HuH-7.5 (cell line): ENCODE measurements at regions not wholly inside any gene's neighbourhood (a gene's known extent, or its start where the extent isn't known, plus 50 kb on each side); places are given as distances from the start of the nearest gene placed in this dataset.

Source experiments
- DNase-seq: peaks from one replicate; pipeline ENCODE4 v3.0.0; 2011; ENCODE audit warnings: low spot score

- no peak for DNase-seq
Observed at GRCh38 chr10:10462151-10462941, 555.3 kb upstream of the CELF2 start.

- no peak for DNase-seq
Observed at GRCh38 chr10:10471758-10472157, 545.9 kb upstream of the CELF2 start.

GRCh38 chr10:10475812-10476211 lies 541.9 kb upstream of the CELF2 start:
- no peak for DNase-seq

DNA sequence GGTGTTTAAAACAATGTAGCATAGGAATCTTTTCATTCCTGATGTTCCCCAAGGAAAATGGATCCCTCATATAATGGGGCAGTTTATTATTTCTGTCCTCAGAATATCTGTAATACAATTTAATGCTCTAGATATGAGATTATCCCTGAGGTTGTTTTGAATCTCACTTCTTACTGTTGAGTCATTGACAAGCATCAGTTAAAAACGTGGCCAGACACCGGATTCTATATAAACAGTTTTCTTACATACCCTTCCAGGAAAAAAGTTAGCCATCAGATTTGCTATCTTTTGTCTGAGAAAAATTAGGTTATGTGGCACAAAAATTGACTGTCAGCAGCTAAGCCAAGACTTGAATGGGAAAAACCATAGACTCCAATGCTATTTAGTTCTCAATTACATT lies 539.8 kb upstream of the CELF2 start:
- DNase-seq: no peak

DNA sequence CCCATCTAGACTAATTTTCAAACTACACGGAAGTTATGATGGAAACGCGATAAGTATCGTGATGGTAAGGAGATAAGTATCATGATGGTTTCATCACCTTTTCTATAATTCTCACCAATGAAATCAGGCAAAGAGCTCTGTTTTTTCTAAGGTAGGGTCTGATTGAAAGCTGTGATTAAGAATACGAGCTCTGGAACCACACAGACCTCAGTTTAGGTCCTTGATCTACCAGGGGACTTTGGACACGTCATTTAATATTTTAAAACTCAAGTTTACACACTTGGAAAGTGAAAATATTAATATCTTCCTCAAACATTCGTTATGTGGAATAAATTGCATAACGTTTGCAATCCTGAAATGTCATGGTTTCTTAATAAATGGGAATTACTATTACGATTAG lies 538.2 kb upstream of the CELF2 start:
- DNase-seq: no peak

DNA sequence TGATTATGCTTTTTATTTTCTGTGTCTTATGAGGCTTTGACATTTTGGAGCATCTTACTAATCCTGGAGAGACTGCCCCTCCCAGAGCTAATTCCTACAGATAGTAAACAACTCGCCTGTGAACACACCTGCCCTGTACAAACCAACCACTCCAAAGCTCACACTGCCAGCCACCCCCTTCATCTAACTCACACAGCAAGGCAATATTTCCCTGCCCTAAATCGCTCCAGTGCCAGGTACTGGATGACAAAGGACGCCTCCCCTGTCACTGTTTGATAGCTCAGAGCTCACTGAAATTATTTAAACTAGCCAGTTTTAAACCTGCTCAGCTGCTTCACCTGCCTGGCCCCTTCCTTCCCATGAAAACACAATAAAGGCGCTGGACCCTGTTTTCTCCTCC lies 535.1 kb upstream of the CELF2 start:
- DNase-seq: no peak

DNA sequence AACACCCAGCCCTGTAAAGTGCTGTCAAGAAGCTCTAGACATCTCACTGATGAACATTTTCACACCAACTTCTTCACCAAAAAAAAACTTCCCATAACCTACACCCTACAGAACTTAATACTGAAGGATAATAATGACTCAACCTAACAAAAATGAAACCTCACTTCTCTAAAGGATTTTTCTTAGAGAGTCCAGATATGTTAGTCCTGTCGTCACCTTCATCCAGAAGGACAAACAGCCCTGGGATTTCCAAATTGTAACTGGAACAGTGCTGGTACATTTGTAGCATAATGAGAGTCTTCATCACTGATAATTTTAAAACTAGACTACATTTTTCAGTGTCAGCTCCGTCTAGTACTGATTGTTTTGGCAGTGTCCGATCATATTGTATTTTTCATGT lies 528.6 kb upstream of the CELF2 start:
- DNase-seq: no peak

DNA sequence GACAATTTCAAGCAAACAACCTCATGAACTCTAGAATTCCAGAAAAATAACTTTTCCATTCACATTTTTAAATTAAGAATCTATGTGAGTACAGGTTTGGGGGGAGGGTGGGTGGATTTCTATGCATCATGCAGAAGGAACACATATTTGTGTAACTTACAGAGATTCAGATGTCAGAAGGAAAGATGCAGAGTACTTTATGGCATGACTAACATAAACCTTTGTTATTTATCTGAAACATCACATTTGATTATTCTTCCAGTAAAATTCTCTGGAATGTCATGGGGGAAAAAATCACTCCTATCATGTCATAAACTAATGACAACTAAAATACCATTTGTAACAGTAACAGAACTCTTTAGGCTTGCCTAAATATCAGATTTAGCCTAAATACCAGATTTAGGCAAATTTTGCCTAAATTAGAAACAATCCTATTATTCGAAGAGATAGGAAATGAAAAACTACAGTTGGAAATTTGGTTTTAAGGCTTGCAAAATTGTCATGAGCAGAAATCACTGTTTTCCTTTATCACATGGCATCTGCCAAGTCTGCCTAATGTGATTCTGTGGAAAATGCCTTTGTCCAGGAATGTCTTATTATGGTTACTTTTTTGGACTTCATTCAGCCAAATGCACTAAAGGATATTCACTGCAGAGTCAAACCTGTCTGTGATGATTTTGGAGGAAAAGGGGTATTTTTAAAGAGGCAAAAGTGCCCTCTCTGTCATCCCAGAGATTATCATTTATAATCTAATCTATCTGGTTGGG lies 527.7 kb upstream of the CELF2 start:
- DNase-seq: no peak

DNA sequence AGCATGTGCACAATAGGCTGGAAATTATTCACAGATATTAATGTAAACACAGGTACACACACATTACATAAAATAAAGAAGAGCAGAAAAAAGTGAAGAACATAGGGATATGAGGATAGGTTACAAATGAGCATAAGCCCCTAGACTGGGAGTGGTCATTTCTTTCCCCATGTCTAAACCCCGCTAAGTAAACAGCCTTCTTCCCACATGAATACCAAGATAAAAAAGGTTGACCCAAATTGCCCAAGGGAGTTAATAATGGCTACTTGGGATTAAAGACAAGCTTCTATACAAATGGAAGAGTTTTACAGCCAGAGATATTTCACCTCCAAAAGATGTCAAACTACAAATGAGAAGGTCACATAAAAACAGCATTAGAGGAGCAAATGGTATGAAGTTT lies 527.1 kb upstream of the CELF2 start:
- DNase-seq: no peak

GRCh38 chr10:10492420-10492819 lies 525.3 kb upstream of the CELF2 start:
- no peak for DNase-seq

- DNase-seq: no peak
Observed at GRCh38 chr10:10493833-10494232, 523.8 kb upstream of the CELF2 start.

DNA sequence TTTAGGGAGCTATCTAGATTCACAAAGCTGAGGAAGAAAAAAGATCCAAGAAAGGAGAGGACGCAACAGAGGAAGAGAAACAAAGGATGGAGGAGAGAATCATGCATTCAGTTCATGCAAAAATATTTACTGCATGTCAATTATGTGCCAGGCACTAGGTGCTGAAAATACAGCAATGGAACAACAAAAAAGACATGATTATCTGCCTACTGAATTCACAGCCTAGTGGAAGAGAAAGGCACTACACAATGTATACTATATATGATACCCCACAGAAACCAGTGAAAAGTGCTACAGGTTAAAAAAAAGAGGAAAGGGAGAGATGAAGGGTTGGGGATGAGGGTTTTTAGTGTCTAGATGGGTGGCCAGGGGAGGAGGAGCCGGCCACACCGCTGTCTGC lies 520.4 kb upstream of the CELF2 start:
- DNase-seq: no peak

GRCh38 chr10:10498781-10499180 lies 518.9 kb upstream of the CELF2 start:
- no peak for DNase-seq

DNA sequence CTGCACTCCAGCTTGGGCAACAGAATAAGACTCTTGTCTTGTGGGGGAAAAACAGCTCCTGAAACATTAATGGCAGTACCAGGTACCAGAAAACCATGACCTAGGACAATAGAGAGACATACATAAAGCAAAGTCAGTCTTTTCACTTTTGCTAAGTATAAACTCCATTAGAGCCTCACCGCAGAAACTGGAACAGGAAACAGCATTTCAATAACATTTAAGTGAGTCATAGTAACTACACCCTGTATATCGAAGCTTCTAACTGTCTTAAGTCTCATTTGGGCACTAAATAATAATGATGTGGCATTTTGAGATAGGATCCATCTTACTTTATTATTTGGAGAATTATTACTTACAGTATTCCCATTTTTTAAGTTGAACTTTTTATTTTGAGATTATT lies 517.8 kb upstream of the CELF2 start:
- no peak for DNase-seq

GRCh38 chr10:10500937-10501336 lies 516.7 kb upstream of the CELF2 start:
- DNase-seq: no peak

GRCh38 chr10:10503772-10504171 lies 513.9 kb upstream of the CELF2 start:
- DNase-seq: no peak

DNA sequence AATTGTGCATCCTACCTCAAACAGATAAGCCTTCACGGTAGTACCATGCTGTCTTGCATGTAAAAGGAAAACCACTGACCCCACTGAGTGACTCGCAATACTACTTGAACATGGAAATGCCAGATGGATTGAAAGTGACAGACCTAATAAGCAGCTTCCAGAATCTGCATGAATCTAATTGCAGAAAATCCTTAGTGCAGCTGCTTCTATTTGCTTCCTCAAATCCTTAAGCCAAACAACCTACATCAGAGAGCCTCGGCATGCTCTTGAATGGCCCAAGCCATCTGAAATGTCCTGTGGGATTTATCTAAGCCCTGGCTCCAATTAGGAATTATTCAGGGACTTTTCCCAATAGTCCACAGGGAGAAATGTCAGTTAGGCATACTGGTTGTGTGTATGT lies 509.5 kb upstream of the CELF2 start:
- DNase-seq: no peak

DNA sequence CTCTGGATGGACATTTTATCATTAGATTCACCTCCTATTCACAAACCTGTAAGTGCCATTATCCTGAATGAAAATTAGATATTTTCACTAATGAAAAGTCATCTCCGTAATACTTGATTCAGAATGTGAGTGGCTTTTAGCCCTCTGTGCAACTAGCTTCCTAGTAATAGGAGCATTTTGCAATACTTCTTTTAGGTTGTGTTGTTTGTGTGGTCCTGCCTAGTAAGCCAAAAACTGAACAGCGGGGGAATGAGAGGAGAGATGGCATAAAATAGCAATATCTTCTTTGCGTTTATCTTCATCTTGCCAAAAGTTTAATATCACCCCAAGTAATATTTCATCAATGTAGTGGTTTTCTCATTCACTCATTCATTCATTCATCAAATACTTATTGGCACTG lies 507.5 kb upstream of the CELF2 start:
- DNase-seq: no peak

DNA sequence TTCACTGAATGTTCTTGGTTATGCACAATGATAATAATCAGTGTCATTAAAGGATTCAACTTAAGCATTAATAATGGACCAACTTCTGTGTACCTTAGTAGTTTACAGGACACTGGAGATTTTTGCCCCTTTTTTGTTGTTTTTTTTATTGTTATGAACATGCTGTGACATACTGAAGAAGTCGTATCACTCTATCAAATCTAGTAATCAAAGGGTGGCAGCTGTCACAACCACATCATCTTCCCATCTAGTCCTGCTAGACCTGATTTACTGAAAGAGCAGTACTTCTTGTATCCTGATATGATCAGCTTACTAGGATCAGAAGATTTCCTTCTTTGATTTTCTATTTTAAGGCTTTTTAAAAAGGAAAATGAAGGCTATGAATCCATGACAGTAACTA lies 504.6 kb upstream of the CELF2 start:
- DNase-seq: no peak

DNA sequence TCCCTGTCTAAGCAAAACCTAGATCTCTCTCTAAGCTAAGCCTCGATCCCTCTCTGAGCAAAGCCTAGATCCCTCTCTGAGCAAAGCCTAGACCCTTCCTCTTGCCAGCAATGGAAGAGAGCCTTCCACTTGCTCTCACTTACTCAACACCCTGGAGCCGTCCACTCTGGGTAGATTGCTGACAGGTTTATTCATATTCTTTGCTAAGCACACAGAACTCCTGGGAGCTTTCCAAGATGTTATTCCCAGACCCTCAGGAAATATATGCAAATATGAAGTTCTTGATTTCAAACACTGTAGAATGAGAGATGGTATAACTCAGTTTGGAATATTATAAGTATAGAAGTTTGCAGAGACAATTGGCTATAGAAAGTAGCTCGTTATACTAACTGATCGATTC lies 503.8 kb upstream of the CELF2 start:
- no peak for DNase-seq

DNA sequence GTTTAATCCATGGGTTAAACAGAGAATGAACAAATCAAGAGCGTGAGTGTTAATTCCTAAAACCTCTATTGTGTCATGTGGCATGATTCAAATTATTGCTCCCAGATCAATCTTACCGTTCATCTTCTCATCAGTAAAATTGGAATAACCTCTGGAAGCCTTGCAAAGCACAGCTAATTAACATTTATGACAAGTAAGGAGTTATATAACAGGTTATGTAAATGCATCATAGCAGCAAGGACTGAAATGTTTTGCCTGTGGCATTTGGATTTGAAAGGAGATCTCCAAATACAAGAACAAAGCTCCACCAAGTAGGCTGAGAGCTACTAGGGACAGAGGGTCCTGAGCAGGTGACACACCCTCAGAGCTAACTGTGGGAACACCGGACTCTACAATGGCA lies 502.9 kb upstream of the CELF2 start:
- DNase-seq: no peak

GRCh38 chr10:10515479-10516204 lies 502.0 kb upstream of the CELF2 start:
- no peak for DNase-seq
